ENCODE measurements at regions not wholly inside any gene's neighbourhood (a gene's known extent, or its start where the extent isn't known, plus 50 kb on each side); places are given as distances from the start of the nearest gene placed in this dataset.
"Not testable (repeated sequence)": the region's sequence is repeated elsewhere in the genome, so short reads cannot be mapped to it uniquely, and the experiment has no call there.

- no peak for TF ChIP-seq ZNF274 (IDR thresholded peaks at IDR 0.05; ENCODE audit: low read depth, low read length)
- no peak overlapping the region for H3K4me3 ChIP-seq (ENCODE audit: low read length)
These were observed 279.8 kb upstream of the ZNF32 start for GRCh38 chr10:43928425-43928968.

- no peak overlapping the region for H3K4me3 ChIP-seq (ENCODE audit: low read length)
- TF ChIP-seq ZNF274 (IDR thresholded peaks at IDR 0.05; ENCODE audit: low read depth, low read length) = no peak
These were observed 278.3 kb upstream of the ZNF32 start for GRCh38 chr10:43926875-43927406.

DNA sequence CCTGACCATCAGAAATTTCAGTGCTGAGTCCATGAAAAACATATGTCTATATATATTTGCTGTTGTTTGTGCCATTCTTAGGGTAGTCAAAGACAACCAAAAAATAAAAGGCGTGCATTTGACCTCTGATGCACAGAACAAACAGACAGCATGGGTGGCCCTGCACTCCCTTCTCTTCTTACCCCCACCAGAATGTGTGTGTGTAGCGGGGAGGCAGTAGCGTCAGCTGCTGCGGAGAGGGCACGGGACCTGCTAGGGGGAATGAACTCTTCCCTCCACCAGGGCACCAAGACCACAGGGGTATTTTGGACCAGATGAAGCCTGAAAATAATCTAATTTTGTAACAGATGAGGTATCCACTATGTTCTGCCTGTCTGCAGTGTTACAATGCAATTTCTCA is 277.7 kb upstream of the ZNF32 start:
- no peak overlapping the region for H3K4me3 ChIP-seq (ENCODE audit: low read length)
- no peak for TF ChIP-seq ZNF274 (IDR thresholded peaks at IDR 0.05; ENCODE audit: low read depth, low read length)

- no peak for TF ChIP-seq ZNF274 (IDR thresholded peaks at IDR 0.05; ENCODE audit: low read depth, low read length)
- H3K4me3 ChIP-seq (ENCODE audit: low read length) = no peak overlapping the region
These were observed 277.1 kb upstream of the ZNF32 start for GRCh38 chr10:43925793-43926192.

DNA sequence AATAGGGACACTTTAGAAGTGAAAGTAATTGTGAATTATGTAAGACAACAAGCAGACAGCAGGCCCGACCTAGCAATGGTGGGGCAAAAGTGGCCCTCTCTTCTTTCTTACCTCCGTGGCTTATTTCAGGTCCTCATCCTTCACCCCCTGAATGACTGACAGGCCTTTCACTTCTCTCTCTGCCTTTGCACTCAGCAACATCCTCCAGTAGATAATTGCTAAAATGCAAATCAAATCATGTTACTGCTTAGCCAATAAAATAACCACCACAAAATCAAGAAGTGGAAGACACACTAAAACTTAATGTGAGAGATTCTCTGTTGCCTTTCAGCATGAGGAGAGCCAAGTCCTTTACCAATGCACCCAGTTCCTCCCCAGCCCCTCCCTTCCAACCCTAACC is 274.6 kb upstream of the ZNF32 start:
- no peak for TF ChIP-seq ZNF274 (IDR thresholded peaks at IDR 0.05; ENCODE audit: low read depth, low read length)
- H3K4me3 ChIP-seq (ENCODE audit: low read length) = no peak overlapping the region

GRCh38 chr10:43922335-43923280 is 273.9 kb upstream of the ZNF32 start:
- H3K4me3 ChIP-seq (ENCODE audit: low read length) = no peak overlapping the region
- TF ChIP-seq ZNF274 (IDR thresholded peaks at IDR 0.05; ENCODE audit: low read depth, low read length) = no peak

DNA sequence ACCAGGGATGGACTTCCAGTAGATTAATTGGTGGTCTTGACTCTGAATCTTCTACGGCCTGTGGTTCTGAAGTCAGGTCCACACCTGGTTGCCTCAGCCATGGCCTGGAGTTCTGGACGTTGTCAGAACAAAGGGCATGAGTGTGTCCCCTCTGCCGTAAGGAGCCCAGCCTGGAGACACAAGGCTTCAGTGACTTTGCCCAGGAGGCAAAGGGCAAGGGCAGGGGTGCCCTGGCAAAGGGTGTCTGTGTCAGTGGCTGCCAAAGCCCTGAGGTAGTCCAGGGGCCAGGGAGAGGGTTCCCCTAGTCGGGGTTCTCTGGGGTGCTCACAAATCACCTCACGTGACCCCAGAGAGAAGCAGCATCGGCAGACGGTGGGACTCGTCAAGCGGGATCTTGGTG is 273.2 kb upstream of the ZNF32 start:
- no peak overlapping the region for H3K4me3 ChIP-seq (ENCODE audit: low read length)
- no peak for TF ChIP-seq ZNF274 (IDR thresholded peaks at IDR 0.05; ENCODE audit: low read depth, low read length)

DNA sequence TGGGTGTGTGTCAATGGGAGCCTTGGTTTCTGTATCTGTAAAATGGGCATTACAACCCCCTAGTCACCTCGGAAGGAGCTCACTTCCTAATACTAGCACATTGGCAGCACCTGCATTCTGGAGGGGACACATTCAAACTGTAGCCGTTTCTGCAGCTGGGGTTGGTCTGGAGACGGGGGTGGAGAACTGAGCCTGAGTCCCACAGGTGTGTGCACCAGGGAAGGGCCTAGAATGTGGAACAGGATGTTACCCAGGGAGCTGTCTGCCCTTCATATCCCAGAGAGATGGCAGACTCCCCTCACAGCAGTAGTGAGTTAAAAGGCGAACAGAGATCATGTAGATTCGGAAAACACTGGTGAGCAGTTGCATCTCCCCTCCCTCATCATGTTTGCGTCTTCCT is 272.8 kb upstream of the ZNF32 start:
- H3K4me3 ChIP-seq (ENCODE audit: low read length) = no peak overlapping the region
- no peak for TF ChIP-seq ZNF274 (IDR thresholded peaks at IDR 0.05; ENCODE audit: low read depth, low read length)

DNA sequence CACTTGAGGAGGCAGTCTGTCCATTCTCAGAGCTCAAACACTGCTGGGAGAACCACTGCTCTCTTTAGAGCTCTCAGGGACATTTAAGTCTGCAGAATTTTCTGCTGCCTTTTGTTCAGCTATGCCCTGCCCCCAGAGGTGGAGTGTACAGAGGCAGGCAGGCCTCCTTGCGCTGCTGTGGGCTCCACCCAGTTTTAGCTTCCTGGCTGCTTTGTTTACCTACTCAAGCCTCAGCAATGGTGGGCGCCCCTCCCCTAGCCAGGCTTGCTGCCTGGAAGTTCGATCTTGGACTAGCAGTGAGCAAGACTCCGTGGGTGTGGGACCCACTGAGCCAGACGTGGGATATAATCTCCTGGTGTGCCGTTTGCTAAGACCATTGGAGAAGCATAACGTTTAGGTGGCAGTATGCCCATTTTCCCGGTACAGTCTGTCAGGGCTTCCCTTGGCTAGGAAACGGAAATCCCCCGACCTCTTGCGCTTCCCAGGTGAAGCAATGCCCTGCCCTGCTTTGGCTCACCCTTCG is 271.6 kb upstream of the ZNF32 start:
- H3K4me3 ChIP-seq (ENCODE audit: low read length) = not testable (repeated sequence)

DNA sequence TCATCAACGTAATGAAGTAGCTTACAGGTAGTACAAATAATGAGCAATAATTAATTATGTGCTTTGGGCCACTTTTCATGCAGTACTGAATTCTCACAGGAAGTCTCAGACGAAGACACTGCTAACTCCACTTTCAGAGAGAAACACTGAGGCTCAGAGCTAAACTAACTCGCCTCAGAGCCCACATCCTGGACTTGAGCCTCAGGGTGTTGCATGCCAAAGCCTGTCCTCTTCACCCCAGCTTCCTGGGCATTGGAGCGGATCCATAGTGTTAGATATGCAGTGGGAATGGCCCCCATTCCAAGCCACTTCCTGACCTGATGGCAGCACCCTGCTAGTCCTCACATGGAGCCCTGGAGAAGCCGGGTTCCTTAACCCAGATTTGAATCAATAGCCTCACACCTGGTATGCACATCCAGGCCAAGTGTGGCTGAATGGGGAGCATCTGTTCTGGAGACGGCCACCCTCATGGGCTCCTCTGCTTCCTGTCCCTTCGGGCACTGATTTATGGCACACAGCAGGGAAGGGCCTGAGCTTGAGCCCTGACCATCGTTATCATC is 265.1 kb upstream of the ZNF32 start:
- H3K4me3 ChIP-seq (ENCODE audit: low read length) = no peak overlapping the region
- TF ChIP-seq ZNF274 (IDR thresholded peaks at IDR 0.05; ENCODE audit: low read depth, low read length) = no peak

DNA sequence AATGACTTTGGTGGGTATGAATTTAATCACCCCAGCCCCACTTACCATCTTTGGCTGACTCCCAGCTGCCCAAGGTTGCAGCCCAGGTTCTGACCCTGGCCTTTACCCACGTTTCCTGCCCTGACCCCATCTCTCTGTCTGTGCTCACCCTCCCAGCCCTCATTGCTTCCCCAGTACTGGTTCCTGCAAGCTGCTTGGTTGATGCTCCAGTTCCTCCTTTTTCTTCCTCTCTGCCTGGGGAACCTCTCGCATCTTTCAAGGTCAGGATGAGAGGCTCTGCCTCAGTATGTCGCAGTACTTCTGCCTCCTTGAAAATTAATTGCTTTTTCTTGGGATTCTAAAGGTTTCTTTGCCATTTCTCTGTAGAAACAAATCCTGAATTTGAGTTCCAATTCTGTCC is 263.8 kb upstream of the ZNF32 start:
- no peak overlapping the region for H3K4me3 ChIP-seq (ENCODE audit: low read length)
- TF ChIP-seq ZNF274 (IDR thresholded peaks at IDR 0.05; ENCODE audit: low read depth, low read length) = no peak

GRCh38 chr10:43906490-43906889 is 257.8 kb upstream of the ZNF32 start:
- H3K4me3 ChIP-seq (ENCODE audit: low read length) = no peak overlapping the region
- no peak for TF ChIP-seq ZNF274 (IDR thresholded peaks at IDR 0.05; ENCODE audit: low read depth, low read length)

GRCh38 chr10:43905512-43906236 is 257.0 kb upstream of the ZNF32 start:
- TF ChIP-seq ZNF274 (IDR thresholded peaks at IDR 0.05; ENCODE audit: low read depth, low read length) = no peak
- no peak overlapping the region for H3K4me3 ChIP-seq (ENCODE audit: low read length)

DNA sequence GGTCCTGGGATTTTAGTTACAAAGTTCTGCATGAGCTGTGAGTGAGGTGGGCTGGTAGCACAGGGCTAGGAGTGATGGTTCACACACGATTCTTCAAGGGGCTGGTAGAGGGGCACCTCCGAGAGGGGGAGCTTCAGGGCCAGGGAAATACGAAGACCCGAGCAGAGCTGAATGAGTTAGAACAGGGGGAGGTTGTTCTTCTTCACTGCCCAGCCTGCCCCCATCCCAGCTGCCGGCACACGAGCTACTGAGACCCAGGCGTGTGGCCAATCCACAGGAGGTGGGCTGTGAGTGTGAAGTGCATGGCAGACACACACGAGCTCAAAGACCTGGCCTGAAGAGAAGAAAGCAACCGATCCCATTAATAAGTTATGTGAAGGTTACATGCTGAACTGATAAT is 256.2 kb upstream of the ZNF32 start:
- no peak for TF ChIP-seq ZNF274 (IDR thresholded peaks at IDR 0.05; ENCODE audit: low read depth, low read length)

More for the DNA sequence above, 256.2 kb upstream of the ZNF32 start:
- H3K4me3 ChIP-seq (ENCODE audit: low read length) = no peak overlapping the region

Data from GM08714 (cell line).